Hindlimb muscle (tissue), 1 donor: ENCODE measurements at regions not wholly inside any gene's neighbourhood (a gene's known extent, or its start where the extent isn't known, plus 50 kb on each side); places are given as distances from the start of the nearest gene placed in this dataset.
"Not testable (repeated sequence)": the region's sequence is repeated elsewhere in the genome, so short reads cannot be mapped to it uniquely, and the experiment has no call there.

ENCODE experiments used
- DNase-seq: peaks from one replicate; pipeline ENCODE4 v3.0.0-alpha.2; 2013

- DNase-seq = no peak
Observed at GRCh38 chr20:22821796-22822195, 213.3 kb upstream of the SSTR4 start.

- DNase-seq = no peak
Observed at GRCh38 chr20:22823119-22823518, 212.0 kb upstream of the SSTR4 start.

GRCh38 chr20:22824077-22824476 is 211.0 kb upstream of the SSTR4 start:
- no peak for DNase-seq

GRCh38 chr20:22825076-22825475 is 210.0 kb upstream of the SSTR4 start:
- no peak for DNase-seq

GRCh38 chr20:22825546-22825945 is 209.6 kb upstream of the SSTR4 start:
- DNase-seq = no peak

- DNase-seq = no peak
Observed at GRCh38 chr20:22826306-22827230, 208.5 kb upstream of the SSTR4 start.

GRCh38 chr20:22827916-22828315 is 207.2 kb upstream of the SSTR4 start:
- no peak for DNase-seq

- no peak for DNase-seq
Observed at GRCh38 chr20:22829356-22829755, 205.8 kb upstream of the SSTR4 start.

- no peak for DNase-seq
Observed at GRCh38 chr20:22830138-22830537, 205.0 kb upstream of the SSTR4 start.

GRCh38 chr20:22830715-22831114 is 204.4 kb upstream of the SSTR4 start:
- DNase-seq = not testable (repeated sequence)

GRCh38 chr20:22833851-22834250 is 201.3 kb upstream of the SSTR4 start:
- no peak for DNase-seq

- DNase-seq = no peak
Observed at GRCh38 chr20:22834651-22835256, 200.4 kb upstream of the SSTR4 start.

GRCh38 chr20:22836211-22836610 is 198.9 kb upstream of the SSTR4 start:
- no peak for DNase-seq

GRCh38 chr20:22836877-22837276 is 198.2 kb upstream of the SSTR4 start:
- DNase-seq = no peak

- DNase-seq = no peak
Observed at GRCh38 chr20:22838001-22838400, 197.1 kb upstream of the SSTR4 start.

- no peak for DNase-seq
Observed at GRCh38 chr20:22841846-22842245, 193.3 kb upstream of the SSTR4 start.

- no peak for DNase-seq
Observed at GRCh38 chr20:22842793-22843192, 192.3 kb upstream of the SSTR4 start.

GRCh38 chr20:22844959-22845358 is 190.2 kb upstream of the SSTR4 start:
- no peak for DNase-seq

- DNase-seq = no peak
Observed at GRCh38 chr20:22846863-22847262, 188.2 kb upstream of the SSTR4 start.

GRCh38 chr20:22848364-22848763 is 186.7 kb upstream of the SSTR4 start:
- DNase-seq = no peak

- DNase-seq = not testable (repeated sequence)
Observed at GRCh38 chr20:22851679-22852346, 183.3 kb upstream of the SSTR4 start.

GRCh38 chr20:22861231-22861980 is 173.7 kb upstream of the SSTR4 start:
- no peak for DNase-seq

- DNase-seq = no peak
Observed at GRCh38 chr20:22861990-22862389, 173.1 kb upstream of the SSTR4 start.
